GM13976 (cell line): ENCODE measurements at regions not wholly inside any gene's neighbourhood (a gene's known extent, or its start where the extent isn't known, plus 50 kb on each side); places are given as distances from the start of the nearest gene placed in this dataset.
A peak's percentile ranks its signal among the peaks of the same experiment; 100 is the strongest.
"Not testable (repeated sequence)": the region's sequence is repeated elsewhere in the genome, so short reads cannot be mapped to it uniquely, and the experiment has no call there.

ENCODE experiments used
- DNase-seq: peaks from one replicate; pipeline ENCODE4 v3.0.0; 2012; ENCODE audit warnings: low spot score
- in situ Hi-C: fragments of 300-500 bp; cut with MboI; formaldehyde crosslinking; loops from one replicate; pipeline ENCODE4 v1.12.0; 2022; ENCODE audit warnings: low sequenced_read_pairs, mixed read lengths, inconsistent platforms; ENCODE audit not compliant: unreplicated experiment
- TF ChIP-seq, protein P1 (sequence below): IDR thresholded peaks from 2 replicates; pipeline ENCODE4 v1.5.1; 2012; ENCODE audit warnings: borderline replicate concordance, mild to moderate bottlenecking; ENCODE audit not compliant: insufficient read depth; ENCODE audit errors: extremely low read depth, missing control alignments, control extremely low read depth

DNA sequence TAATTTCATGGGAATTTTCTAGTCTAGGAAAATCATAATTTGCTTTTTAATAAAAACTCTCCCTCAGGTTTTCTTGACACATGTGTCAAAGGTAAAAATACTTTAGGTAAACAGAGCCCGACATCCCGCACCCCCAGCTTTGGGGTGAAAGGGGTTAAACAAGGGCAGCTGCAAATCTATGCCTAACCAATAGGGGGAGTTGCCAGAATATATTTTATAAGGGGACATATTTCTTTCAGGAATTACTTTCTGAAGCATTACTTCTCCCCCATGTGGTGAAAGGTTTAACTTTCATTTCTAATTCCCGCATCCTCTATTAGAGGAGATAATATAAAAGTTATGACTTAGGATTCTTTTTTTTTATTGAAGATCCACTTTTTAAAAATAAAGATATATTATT, 53.9 kb upstream of the HEPH start:
- DNase-seq: peak; percentile 4
- TF ChIP-seq, protein P1, sequence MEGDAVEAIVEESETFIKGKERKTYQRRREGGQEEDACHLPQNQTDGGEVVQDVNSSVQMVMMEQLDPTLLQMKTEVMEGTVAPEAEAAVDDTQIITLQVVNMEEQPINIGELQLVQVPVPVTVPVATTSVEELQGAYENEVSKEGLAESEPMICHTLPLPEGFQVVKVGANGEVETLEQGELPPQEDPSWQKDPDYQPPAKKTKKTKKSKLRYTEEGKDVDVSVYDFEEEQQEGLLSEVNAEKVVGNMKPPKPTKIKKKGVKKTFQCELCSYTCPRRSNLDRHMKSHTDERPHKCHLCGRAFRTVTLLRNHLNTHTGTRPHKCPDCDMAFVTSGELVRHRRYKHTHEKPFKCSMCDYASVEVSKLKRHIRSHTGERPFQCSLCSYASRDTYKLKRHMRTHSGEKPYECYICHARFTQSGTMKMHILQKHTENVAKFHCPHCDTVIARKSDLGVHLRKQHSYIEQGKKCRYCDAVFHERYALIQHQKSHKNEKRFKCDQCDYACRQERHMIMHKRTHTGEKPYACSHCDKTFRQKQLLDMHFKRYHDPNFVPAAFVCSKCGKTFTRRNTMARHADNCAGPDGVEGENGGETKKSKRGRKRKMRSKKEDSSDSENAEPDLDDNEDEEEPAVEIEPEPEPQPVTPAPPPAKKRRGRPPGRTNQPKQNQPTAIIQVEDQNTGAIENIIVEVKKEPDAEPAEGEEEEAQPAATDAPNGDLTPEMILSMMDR: no peak
- in situ Hi-C loops: loop anchor here (25.0 kb wide), 1 partner anchor 523 kb away; no protein-coding TSS in a partner anchor

DNA sequence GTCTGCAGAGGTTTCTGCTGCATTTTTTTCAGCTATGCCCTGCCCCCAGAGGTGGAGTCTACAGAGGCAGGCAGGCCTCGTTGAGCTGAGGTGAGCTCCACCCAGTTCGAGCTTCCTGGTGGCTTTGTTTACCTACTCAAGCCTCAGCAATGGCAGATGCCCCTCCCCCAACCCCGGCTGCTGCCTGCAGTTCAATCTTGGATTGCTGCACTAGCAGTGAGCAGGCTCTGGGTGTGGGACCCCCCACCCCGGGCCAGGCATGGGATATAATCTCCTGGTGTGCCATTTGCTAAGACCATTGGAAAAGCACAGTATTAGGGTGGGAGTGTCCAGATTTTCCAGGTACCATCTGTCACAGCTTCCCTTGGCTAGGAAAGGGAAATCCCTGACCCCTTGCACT, 56.2 kb upstream of the HEPH start:
- in situ Hi-C loops: loop anchor here (25.0 kb wide), 1 partner anchor 521 kb away; no protein-coding TSS in a partner anchor

DNA sequence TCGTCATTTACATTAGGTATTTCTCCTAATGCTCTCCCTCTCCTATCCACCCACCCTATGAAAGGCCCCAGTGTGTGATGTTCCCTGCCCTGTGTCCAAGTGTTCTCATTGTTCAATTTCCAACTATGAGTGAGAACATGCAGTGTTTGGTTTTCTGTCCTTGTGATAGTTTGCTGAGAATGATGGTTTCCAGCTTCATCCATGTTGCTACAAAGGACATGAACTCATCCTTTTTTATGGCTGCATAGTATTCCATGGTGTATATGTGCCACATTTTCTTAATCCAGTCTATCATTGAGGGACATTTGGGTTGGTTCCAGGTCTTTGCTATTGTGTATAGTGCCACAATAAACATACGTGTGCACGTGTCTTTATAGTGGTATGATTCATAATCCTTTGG, 61.6 kb upstream of the HEPH start:
- DNase-seq: not testable (repeated sequence)
- in situ Hi-C loops: loop anchor here (25.0 kb wide), 1 partner anchor 515 kb away; no protein-coding TSS in a partner anchor

More for the DNA sequence above, 56.2 kb upstream of the HEPH start:
- not testable (repeated sequence) for DNase-seq

DNA sequence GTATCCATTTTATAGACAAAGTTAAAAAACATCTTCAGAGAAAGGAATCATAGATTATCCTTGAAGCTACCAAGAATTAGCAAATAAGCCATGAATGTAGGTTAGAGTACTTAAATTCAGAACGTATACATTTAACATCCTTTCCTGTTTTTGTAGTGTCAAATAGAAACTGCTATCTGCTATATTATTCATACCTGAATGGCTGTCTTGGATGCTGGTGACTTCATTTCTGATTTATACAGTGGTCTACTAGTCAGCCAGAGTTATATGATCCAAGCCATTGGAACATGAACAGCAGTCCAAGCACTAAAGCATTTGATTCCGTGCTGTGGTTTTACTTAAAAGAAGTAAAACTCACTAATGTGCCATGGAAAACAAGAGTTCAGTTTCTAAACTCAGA, 58.3 kb upstream of the VSIG4 start:
- no peak for DNase-seq
- in situ Hi-C loops: no loop called here
- TF ChIP-seq, protein P1: no peak

DNA sequence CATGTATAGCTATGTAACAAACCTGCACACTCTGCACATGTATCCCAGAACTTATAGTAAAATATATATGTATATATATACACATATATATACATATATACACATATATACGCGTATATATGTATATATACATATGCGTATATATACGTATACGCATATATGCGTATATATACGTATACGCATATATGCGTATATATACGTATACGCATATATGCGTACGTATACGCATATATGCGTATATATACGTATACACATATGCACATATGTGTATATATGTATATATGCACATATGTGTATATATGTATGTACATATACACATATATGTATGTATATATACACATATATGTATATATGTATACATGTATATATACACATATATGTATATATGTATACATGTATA, 57.1 kb upstream of the VSIG4 start:
- DNase-seq, in situ Hi-C loops: not testable (repeated sequence)

DNA sequence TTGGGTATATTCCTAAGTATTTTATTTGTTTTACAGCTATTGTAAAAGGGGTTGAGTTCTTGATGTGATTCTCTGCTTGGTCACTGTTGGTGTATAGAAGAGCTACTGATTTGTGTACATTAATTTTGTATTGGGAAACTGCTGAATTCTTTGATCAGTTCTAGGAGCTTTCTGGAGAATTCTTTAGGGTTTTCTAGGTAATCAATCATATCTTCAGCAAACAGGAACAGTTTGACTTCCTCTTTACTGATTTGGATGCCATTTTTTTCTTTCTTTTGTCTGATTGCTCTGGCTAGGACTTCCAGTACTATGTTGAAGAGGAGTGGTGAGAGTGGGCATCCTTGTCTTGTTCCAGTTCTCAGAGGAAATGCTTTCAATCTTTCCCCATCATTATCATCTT, 50.1 kb upstream of the VSIG4 start:
- in situ Hi-C loops, DNase-seq: not testable (repeated sequence)
